Aorta (tissue), 5 donors: ENCODE measurements at regions not wholly inside any gene's neighbourhood (a gene's known extent, or its start where the extent isn't known, plus 50 kb on each side); places are given as distances from the start of the nearest gene placed in this dataset.
"Not testable (repeated sequence)": the region's sequence is repeated elsewhere in the genome, so short reads cannot be mapped to it uniquely, and the experiment has no call there.

Experiments used
- ATAC-seq: fragments of 200-7000 bp; cut with Tn5 transposase; one replicate; pipeline ENCODE4 v1.9.1; 2022; ENCODE audit warnings: moderate library complexity; ENCODE audit not compliant: low FRiP score
- DNase-seq, 2 donors: peaks; one replicate each; pipeline ENCODE4 v3.0.0-alpha.2; 2020
- H3K27ac ChIP-seq, 2 donors: one replicate each; pipeline ENCODE4 v1.5.1; 2013; ENCODE audit warnings: low read length in 2 of 2, mild to moderate bottlenecking in 2 of 2, moderate library complexity in 2 of 2, control low read depth in 1 of 2, inconsistent platforms in 1 of 2, low read depth in 1 of 2
- H3K27me3 ChIP-seq, 2 donors: one replicate each; pipeline ENCODE4 v1.6.1; 2013; ENCODE audit warnings: control low read depth in 1 of 2, low read length in 1 of 2, mild to moderate bottlenecking in 1 of 2, moderate library complexity in 1 of 2; ENCODE audit not compliant: insufficient read depth in 2 of 2, control insufficient read depth in 1 of 2
- H3K36me3 ChIP-seq, 2 donors: one replicate each; pipeline ENCODE4 v1.6.1; 2013; ENCODE audit warnings: control low read depth in 1 of 2, low read length in 1 of 2, mild to moderate bottlenecking in 1 of 2; ENCODE audit not compliant: insufficient read depth in 2 of 2, control insufficient read depth in 1 of 2
- H3K4me1 ChIP-seq, 2 donors: one replicate each; pipeline ENCODE4 v1.6.1; 2013; ENCODE audit warnings: low read length in 2 of 2, control low read depth in 1 of 2, mild to moderate bottlenecking in 1 of 2, moderate library complexity in 1 of 2; ENCODE audit not compliant: insufficient read depth in 2 of 2, control insufficient read depth in 1 of 2
- H3K4me3 ChIP-seq, 2 donors: one replicate each; pipeline ENCODE4 v1.5.1; 2013; ENCODE audit warnings: low read length in 2 of 2, control low read depth in 1 of 2, mild to moderate bottlenecking in 1 of 2
- H3K9me3 ChIP-seq: one replicate; pipeline ENCODE4 v1.6.1; 2013; ENCODE audit warnings: mild to moderate bottlenecking, low read length; ENCODE audit not compliant: control insufficient read depth
- WGBS, 2 donors: extraction: QIAGEN DNeasy Blood & Tissue Kit; methylation state at CpG; one replicate each; pipeline ENCODE4 v1.1.7; 2013; 5-methylcytosine and 5-hydroxymethylcytosine counted together
- intact Hi-C, 2 donors: fragments of 100-400 bp; cut with DNase I; formaldehyde crosslinking; loops; one replicate each; pipeline versions ENCODE4 v1.14.2 to v1.15.0; 2022
- donor health status: healthy with polysubstance abuse.
- donor health status: Bipolar disorder and iron deficiency.
- donor health status: DM: no; HTN: no; CAD: no.
- donor health status: DM: no; HTN: no; CAD: no.
- donor health status: DM: yes; HTN: yes; CAD: no.

GRCh38 chr17:77050901-77051300 lies 89.9 kb upstream of the SEC14L1 start:
- not testable (repeated sequence) for DNase-seq

GRCh38 chr17:77054936-77055335 lies 85.8 kb upstream of the SEC14L1 start:
- WGBS, 2 donors = 58 to 65% methylated on average over 10 of the region's 10 CpGs
- intact Hi-C loops = no loop called here
- H3K4me3 ChIP-seq = no peak overlapping the region

More at GRCh38 chr17:77050901-77051300, 89.9 kb upstream of the SEC14L1 start:
- H3K36me3 ChIP-seq, H3K4me3 ChIP-seq, ATAC-seq, H3K4me1 ChIP-seq, intact Hi-C loops, H3K27me3 ChIP-seq, H3K9me3 ChIP-seq, H3K27ac ChIP-seq: not testable (repeated sequence)
- WGBS, 2 donors = 89 to 92% methylated on average over 14 of the region's 14 CpGs

GRCh38 chr17:77055453-77055852 lies 85.3 kb upstream of the SEC14L1 start:
- Histone ChIP-seq H3K27ac (no peak overlapping the region), H3K27me3 (no peaks in the 10 kb centered on the region), H3K4me1 (no peaks in the 10 kb centered on the region), H3K36me3 (no peaks in the 10 kb centered on the region), H3K4me3 (no peak overlapping the region), H3K9me3 (no peaks in the 10 kb centered on the region)
- intact Hi-C loops = no loop called here
- 85 to 91% methylated on average over 7 of the region's 7 CpGs for WGBS, 2 donors
- no peak for ATAC-seq
- DNase-seq = no peak

More at GRCh38 chr17:77054936-77055335, 85.8 kb upstream of the SEC14L1 start:
- ATAC-seq = no peak
- DNase-seq = no peak
- no peaks in the 10 kb centered on the region for H3K4me1 ChIP-seq
- no peaks in the 10 kb centered on the region for H3K27me3 ChIP-seq
- H3K27ac ChIP-seq = no peak overlapping the region
- no peaks in the 10 kb centered on the region for H3K9me3 ChIP-seq
- H3K36me3 ChIP-seq = no peaks in the 10 kb centered on the region

- ATAC-seq (no peak), DNase-seq (no peak)
- Histone ChIP-seq H3K9me3 (no peaks in the 10 kb centered on the region), H3K27ac (no peak overlapping the region), H3K36me3 (no peaks in the 10 kb centered on the region), H3K4me3 (no peak overlapping the region), H3K27me3 (no peaks in the 10 kb centered on the region), H3K4me1 (no peaks in the 10 kb centered on the region)
- WGBS, 2 donors = 45 to 51% methylated on average over 5 of the region's 5 CpGs
- intact Hi-C loops = no loop called here
Measured at GRCh38 chr17:77058016-77058415, 82.8 kb upstream of the SEC14L1 start.

- no peak overlapping the region for H3K27ac ChIP-seq
- WGBS, 2 donors = 82 to 84% methylated on average over 10 of the region's 10 CpGs
- H3K4me3 ChIP-seq = no peak overlapping the region
- DNase-seq (no peak), ATAC-seq (no peak)
- intact Hi-C loops = no loop called here
- no peaks in the 10 kb centered on the region for H3K4me1 ChIP-seq
- H3K36me3 ChIP-seq = no peaks in the 10 kb centered on the region
- no peaks in the 10 kb centered on the region for H3K9me3 ChIP-seq
- H3K27me3 ChIP-seq = no peaks in the 10 kb centered on the region
Measured at GRCh38 chr17:77061669-77062068, 79.1 kb upstream of the SEC14L1 start.

- WGBS, 2 donors = 80 to 81% methylated on average over 5 of the region's 5 CpGs
- Histone ChIP-seq H3K27ac (no peak overlapping the region), H3K27me3 (no peaks in the 10 kb centered on the region), H3K4me1 (no peaks in the 10 kb centered on the region), H3K9me3 (no peaks in the 10 kb centered on the region), H3K36me3 (no peaks in the 10 kb centered on the region), H3K4me3 (no peak overlapping the region)
- intact Hi-C loops = loop anchor here in 1 of 2 donors (2.0 kb wide), 1 partner anchor 196 kb away; the partner anchor contains the start of gene MGAT5B
- no peak for DNase-seq
- no peak for ATAC-seq
Measured at GRCh38 chr17:77064598-77064997, 76.2 kb upstream of the SEC14L1 start.

- ATAC-seq = no peak
- WGBS, 2 donors = 72 to 82% methylated on average over 2 of the region's 2 CpGs
- no peak for DNase-seq
- intact Hi-C loops = loop anchor here in 1 of 2 donors (2.0 kb wide), 1 partner anchor 197 kb away; the partner anchor contains the start of gene MGAT5B
- Histone ChIP-seq H3K4me3 (no peak overlapping the region), H3K9me3 (no peaks in the 10 kb centered on the region), H3K27ac (no peak overlapping the region), H3K36me3 (no peaks in the 10 kb centered on the region), H3K4me1 (no peaks in the 10 kb centered on the region), H3K27me3 (no peaks in the 10 kb centered on the region)
Measured at GRCh38 chr17:77066165-77066564, 74.6 kb upstream of the SEC14L1 start.

GRCh38 chr17:77066726-77067409 lies 73.9 kb upstream of the SEC14L1 start:
- not testable (repeated sequence) for H3K9me3 ChIP-seq, H3K27me3 ChIP-seq, ATAC-seq, H3K4me3 ChIP-seq, H3K36me3 ChIP-seq, H3K4me1 ChIP-seq, H3K27ac ChIP-seq
- WGBS, 2 donors = 28% methylated on average over 10 of the region's 10 CpGs
- DNase-seq = peak in 1 of 2 donors; percentile 55
- intact Hi-C loops = loop anchor here in 1 of 2 donors (2.0 kb wide), 1 partner anchor 198 kb away; the partner anchor contains the start of gene MGAT5B

GRCh38 chr17:77068915-77069314 lies 71.9 kb upstream of the SEC14L1 start:
- Histone ChIP-seq H3K9me3 (no peaks in the 10 kb centered on the region), H3K27me3 (no peaks in the 10 kb centered on the region), H3K4me1 (no peaks in the 10 kb centered on the region), H3K36me3 (no peaks in the 10 kb centered on the region), H3K4me3 (no peak overlapping the region), H3K27ac (no peak overlapping the region)
- intact Hi-C loops = no loop called here
- WGBS, 2 donors = 68 to 70% methylated on average over 2 of the region's 2 CpGs
- DNase-seq (no peak), ATAC-seq (no peak)
